ENCODE measurements at regions not wholly inside any gene's neighbourhood (a gene's known extent, or its start where the extent isn't known, plus 50 kb on each side); places are given as distances from the start of the nearest gene placed in this dataset.

GRCh38 chr2:5986801-5987787 is 294.9 kb downstream of the SOX11 start:
- DNase-seq (ENCODE audit: low read depth in 2 of 2, low spot score in 1 of 2) = no peak

DNA sequence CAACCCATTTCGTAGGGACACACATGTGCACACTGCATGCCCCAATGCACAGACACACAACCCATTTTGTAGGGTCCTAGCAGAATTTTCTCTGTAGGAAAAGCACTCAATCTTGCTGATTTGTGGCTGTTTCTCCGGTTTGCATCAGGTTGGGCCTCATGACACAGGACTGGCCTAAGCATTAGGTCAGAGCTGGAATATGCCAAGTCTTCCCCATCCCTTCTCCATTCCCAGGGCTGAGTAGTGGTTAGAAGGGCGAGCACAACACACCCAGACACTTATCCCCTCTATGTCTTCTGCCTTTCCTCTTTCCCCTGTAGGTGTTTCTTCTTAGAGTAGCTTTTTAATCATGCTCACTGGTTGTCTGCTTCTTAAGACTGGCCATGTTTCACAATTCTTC is 295.9 kb downstream of the SOX11 start:
- no peak for DNase-seq (ENCODE audit: low read depth in 2 of 2, low spot score in 1 of 2)

DNA sequence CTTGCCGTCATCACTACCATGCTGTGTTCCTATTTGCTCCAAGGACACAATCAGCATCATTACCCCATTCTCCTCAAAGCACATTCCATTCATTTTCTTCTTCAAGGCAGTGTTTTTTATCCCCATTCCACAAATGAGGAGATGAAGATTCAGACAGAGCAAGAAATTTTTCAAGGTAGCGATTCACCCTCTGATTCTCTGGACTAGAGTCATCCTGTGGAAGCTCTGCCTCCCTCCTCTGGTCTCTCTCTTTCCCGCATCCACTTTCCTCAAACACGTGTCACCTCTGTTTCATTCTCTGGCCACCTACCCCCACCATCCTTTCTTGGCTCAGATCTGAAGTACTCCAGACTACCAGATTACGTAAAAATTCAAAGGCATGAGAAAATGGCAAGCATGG is 297.9 kb downstream of the SOX11 start:
- no peak for DNase-seq (ENCODE audit: low read depth in 2 of 2, low spot score in 1 of 2)

DNA sequence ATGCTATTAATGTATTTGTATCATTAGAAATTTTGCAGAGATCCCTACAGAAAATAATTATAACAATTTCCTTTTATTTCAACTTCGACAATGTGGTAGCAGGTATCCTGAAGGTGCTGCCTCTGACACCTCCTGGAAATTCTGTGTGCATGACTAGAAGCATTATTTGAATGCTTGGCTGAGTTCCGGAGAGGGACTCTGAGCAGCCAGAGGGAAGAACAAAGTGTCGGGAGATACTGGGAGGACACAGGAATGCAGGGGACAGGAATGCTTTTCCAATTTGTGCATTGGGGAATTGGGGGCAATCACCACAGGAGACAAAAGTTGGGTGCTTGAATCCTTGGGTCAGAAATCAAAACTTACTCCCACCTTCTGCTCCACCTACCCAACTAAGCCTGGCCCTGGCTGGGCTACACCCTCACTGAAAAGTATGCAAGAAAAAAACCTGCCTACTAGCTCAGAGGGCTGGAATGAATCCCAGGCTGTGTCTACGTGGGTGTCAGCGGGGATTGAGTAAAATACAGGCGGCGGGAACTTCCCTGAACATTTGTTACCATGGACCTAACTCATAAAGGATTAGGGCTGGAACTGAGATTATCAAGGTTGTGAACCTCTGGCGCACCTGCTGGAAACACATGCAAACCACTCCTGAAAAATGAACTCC is 299.3 kb downstream of the SOX11 start:
- no peak for DNase-seq (ENCODE audit: low read depth in 2 of 2, low spot score in 1 of 2)

GRCh38 chr2:5995832-5996231 is 303.6 kb downstream of the SOX11 start:
- no peak for DNase-seq (ENCODE audit: low read depth in 2 of 2, low spot score in 1 of 2)

- DNase-seq (ENCODE audit: low read depth in 2 of 2, low spot score in 1 of 2) = no peak
Observed at GRCh38 chr2:6008186-6008585, 316.0 kb downstream of the SOX11 start.

GRCh38 chr2:6008726-6009125 is 316.5 kb downstream of the SOX11 start:
- DNase-seq (ENCODE audit: low read depth in 2 of 2, low spot score in 1 of 2) = no peak

- DNase-seq (ENCODE audit: low read depth in 2 of 2, low spot score in 1 of 2) = no peak
Observed at GRCh38 chr2:6010163-6010562, 318.0 kb downstream of the SOX11 start.

GRCh38 chr2:6011921-6012320 is 319.7 kb downstream of the SOX11 start:
- no peak for DNase-seq (ENCODE audit: low read depth in 2 of 2, low spot score in 1 of 2)

DNA sequence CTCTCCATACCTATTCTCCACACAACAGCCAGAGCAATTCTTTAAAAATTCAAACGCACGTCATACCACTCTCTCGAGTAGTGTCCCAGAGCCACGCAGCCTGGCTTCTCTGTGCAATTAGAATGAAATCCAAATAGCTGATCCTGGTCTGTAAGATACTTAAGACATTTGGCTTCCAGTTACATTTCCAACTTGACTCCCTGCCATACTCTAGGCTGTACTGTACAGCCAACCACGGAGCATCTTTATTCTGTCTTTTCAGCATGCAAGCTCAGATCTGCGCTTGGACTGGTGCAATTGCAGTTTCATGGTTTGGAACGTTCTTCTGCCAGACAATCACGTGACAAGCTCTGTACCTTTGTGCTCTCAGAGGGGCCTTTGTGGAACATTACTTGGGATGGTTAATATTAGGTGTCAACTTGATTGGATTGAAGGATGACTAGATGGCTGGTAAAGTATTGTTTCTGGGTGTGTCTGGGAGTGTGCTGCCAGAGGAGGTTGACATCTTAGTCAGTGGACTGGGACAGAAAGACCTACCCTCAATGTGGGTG is 325.6 kb downstream of the SOX11 start:
- no peak for DNase-seq (ENCODE audit: low read depth in 2 of 2, low spot score in 1 of 2)

DNA sequence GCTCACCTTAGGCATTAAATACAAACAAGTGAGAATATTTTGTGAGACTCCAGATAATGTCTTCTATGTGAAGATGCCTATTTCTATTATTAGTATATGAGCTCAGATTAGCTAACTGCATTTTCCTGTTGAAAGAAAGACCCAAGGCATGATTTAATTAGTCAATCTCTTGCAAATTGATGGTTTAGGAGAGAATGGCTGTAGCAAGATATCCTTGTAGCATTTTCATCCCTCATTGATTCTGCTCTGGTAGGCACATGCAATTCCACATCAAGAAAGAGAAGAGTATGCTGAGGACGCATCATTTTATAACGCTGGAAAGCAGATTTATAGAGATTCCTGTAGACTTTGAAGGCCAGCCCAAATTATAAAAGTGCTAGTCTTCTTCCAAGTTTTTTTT is 332.0 kb downstream of the SOX11 start:
- DNase-seq (ENCODE audit: low read depth in 2 of 2, low spot score in 1 of 2) = no peak

GRCh38 chr2:6024784-6025183 is 332.6 kb downstream of the SOX11 start:
- DNase-seq (ENCODE audit: low read depth in 2 of 2, low spot score in 1 of 2) = no peak

GRCh38 chr2:6025391-6025790 is 333.2 kb downstream of the SOX11 start:
- no peak for DNase-seq (ENCODE audit: low read depth in 2 of 2, low spot score in 1 of 2)

- no peak for DNase-seq (ENCODE audit: low read depth in 2 of 2, low spot score in 1 of 2)
Observed at GRCh38 chr2:6027066-6027465, 334.9 kb downstream of the SOX11 start.

GRCh38 chr2:6031200-6031867 is 339.1 kb downstream of the SOX11 start:
- DNase-seq (ENCODE audit: low read depth in 2 of 2, low spot score in 1 of 2) = no peak

DNA sequence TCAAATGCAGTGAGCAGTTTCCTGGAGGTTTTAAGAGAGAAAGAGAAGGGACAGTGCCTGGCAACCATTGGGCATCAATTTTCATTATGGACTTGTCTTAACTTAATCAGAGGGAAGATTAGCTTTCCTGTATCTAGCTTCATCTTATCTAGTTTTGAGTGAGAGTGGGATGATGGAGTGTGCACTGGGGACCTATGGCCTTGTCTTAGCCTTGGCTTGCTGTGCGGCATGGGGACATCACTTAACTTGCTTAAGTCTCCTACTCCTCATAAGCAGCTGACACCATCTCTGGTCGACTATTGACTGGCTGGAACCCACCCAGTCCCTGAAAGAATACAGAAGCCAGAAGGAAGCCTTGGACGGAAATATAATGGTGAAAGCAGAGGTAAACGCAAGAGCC is 344.0 kb downstream of the SOX11 start:
- DNase-seq (ENCODE audit: low read depth in 2 of 2, low spot score in 1 of 2) = no peak

DNA sequence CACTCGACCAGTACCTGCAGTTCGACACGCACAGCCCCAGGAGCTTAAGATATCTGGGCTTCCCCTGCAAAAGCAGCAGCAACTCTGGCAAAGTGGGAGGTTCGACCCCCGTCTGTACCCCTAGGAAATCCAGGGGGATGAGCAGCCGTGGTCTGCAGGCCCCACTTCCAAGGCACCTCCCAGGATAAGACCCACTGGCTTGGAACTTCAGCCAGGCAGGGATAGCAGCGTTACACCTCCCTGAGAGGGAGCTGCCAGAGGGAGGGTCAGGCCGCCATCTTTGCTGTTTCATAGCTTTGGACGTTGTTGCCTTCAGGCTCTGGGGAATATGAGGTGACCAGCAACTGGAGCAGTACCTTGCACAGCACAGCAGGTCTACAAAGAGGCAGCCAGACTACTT is 351.1 kb downstream of the SOX11 start:
- DNase-seq (ENCODE audit: low read depth in 2 of 2, low spot score in 1 of 2) = no peak

DNA sequence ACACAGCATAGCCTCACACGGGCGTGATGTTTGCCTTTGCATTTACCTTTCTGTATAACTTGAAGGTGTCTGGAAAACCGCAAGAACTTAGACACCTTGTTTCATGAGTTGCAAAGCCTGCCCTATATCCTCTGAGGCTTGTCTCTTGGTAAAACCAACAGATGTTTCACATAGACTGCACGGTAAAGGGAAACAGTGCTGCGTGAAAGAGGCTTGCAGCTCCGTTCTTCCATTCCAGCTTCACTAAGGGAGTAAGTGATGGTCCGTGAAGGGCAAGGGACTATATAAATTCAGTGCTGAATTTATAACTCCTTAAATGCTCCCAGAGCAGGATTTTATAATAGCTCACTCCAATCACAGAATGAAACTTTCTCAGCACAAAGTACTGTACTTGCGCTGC is 360.5 kb downstream of the SOX11 start:
- no peak for DNase-seq (ENCODE audit: low read depth in 2 of 2, low spot score in 1 of 2)

GRCh38 chr2:6053743-6054142 is 361.6 kb downstream of the SOX11 start:
- no peak for DNase-seq (ENCODE audit: low read depth in 2 of 2, low spot score in 1 of 2)

DNA sequence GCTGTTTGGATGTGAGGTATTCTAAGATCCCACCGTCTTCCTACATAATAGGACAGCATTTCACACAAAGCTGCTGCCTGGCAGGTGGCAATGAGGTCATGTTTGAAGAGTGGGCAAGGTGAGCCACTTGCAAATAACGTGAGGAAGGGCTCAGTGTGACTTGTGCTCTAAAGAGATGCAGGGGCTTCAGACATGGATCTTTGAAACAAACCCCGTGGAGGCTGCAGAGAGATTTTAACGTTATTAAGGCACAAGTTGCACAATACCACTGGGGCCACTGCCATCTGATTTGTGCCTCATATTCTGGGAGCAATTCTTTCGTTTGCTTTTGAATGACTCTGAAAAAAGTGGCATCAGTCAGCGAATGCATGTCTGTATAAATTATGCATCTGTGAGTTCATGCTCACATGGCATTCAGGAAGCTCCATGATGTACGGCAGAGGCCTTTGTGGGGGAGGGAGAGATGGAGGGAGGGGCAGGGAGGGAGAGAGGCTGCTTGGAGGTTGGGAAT is 362.0 kb downstream of the SOX11 start:
- DNase-seq (ENCODE audit: low read depth in 2 of 2, low spot score in 1 of 2) = no peak

- no peak for DNase-seq (ENCODE audit: low read depth in 2 of 2, low spot score in 1 of 2)
Observed at GRCh38 chr2:6060992-6061663, 368.9 kb downstream of the SOX11 start.
